Fibroblast of skin of right biceps (primary cell): ENCODE measurements at regions not wholly inside any gene's neighbourhood (a gene's known extent, or its start where the extent isn't known, plus 50 kb on each side); places are given as distances from the start of the nearest gene placed in this dataset.

Source experiments
- DNase-seq: peaks from one replicate; pipeline ENCODE4 v3.0.0-alpha.2; 2013

GRCh38 chr12:67797753-67798152 is 149.2 kb downstream of the DYRK2 start:
- no peak for DNase-seq

DNA sequence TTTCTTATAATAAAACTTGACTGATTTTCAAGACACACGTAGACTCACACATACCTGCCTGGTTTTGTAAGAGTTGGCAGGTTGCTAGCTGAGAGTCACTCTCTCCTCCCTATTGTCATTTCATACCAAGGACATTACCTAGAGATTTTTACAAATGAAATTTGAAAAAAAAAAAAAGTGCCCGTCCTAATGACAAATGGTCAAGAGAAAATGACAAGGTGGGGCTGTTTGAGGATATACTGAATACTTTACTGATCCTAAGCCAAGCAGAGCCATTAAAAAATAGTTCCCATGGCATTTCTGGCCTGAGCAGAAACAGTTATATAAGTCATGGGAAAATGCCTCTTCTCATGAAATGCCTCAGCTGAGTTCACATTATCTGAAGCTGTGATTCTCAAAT is 150.2 kb downstream of the DYRK2 start:
- no peak for DNase-seq

DNA sequence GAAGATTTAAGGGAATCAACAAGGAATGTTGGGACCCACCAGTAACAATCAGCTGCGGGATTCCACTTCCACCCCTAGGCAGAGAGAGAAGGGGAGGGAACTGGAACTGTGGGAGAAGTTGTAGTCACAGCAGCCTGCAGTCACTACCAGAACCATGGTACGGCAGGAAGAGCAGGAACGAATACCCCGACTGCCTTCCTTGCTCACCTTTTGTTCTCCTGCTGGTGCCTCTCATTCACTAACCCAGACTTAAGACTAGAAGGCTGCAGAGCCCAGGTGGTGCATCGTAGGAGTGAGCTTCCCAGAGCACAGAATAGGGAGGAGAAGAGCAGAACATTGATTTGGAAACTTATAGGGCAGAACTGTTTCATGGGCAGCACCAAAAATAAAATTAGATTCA is 154.2 kb downstream of the DYRK2 start:
- DNase-seq: no peak

DNA sequence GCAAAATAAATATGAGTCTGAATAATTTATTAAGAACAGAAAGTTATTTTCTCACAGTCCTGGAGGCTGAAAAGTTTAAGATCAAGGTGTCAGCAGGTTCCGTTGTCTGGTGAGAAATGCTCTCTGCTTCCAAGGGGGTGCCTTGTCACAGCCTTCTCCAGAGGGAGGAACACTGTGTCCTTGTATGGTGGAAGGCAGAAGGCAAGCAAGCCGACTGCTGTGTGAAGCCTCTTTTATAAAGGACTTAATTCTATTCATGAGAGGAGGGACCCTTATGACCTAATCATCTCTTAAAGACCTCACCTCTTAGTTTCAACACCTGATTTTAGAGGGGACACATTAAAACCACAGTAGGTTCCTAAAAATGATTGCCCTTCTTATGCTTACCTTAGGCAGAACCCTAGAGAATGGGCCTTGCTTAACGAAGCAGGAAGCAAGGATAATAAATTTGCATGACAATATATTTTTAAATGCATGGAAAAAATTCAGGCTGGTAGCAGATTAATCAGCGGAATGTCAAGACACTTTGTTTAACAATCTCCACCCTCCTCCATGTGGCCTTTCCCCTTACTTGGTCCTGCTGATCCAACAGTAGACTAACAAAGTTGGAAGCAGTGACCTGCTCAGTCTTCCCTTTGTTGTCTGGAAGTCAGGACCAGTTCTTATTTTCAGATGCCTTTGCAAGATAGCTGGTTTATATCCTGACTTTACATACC is 154.9 kb downstream of the DYRK2 start:
- DNase-seq: no peak

GRCh38 chr12:67804168-67804567 is 155.6 kb downstream of the DYRK2 start:
- no peak for DNase-seq

- peak; percentile 61 for DNase-seq
Measured at GRCh38 chr12:67807814-67808213, 159.3 kb downstream of the DYRK2 start.

DNA sequence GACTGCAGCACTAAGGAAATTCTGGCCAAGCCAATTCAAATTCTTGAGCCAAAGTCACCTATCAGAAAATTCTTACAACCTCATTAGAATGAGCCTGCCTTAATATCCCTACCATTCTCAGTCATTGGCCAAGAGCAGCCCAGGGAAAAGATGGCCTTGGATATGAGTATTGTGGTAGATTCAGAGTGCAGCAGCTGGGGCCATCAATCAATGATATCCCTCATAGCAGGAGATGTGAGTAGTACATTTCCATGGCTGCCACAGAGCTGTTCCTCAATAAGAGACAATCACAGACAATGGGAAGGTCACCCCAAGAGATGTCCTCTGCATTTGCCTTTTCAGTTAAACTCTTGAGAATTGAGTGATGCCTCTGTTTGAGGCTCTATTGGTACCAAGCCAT is 161.6 kb downstream of the DYRK2 start:
- no peak for DNase-seq

- DNase-seq: peak; percentile 84
Measured at GRCh38 chr12:67811437-67812361, 163.2 kb downstream of the DYRK2 start.

GRCh38 chr12:67813456-67813904 is 164.9 kb downstream of the DYRK2 start:
- DNase-seq: peak; percentile 46

GRCh38 chr12:67816269-67816668 is 167.7 kb downstream of the DYRK2 start:
- no peak for DNase-seq

- peak; percentile 71 for DNase-seq
Measured at GRCh38 chr12:67818459-67818903, 169.9 kb downstream of the DYRK2 start.

- no peak for DNase-seq
Measured at GRCh38 chr12:67819902-67820301, 169.3 kb upstream of the IFNG-AS1 start.

GRCh38 chr12:67820694-67821093 is 168.6 kb upstream of the IFNG-AS1 start:
- no peak for DNase-seq

GRCh38 chr12:67822826-67823225 is 166.4 kb upstream of the IFNG-AS1 start:
- DNase-seq: no peak

- DNase-seq: peak; percentile 18
Measured at GRCh38 chr12:67826148-67826547, 163.1 kb upstream of the IFNG-AS1 start.

DNA sequence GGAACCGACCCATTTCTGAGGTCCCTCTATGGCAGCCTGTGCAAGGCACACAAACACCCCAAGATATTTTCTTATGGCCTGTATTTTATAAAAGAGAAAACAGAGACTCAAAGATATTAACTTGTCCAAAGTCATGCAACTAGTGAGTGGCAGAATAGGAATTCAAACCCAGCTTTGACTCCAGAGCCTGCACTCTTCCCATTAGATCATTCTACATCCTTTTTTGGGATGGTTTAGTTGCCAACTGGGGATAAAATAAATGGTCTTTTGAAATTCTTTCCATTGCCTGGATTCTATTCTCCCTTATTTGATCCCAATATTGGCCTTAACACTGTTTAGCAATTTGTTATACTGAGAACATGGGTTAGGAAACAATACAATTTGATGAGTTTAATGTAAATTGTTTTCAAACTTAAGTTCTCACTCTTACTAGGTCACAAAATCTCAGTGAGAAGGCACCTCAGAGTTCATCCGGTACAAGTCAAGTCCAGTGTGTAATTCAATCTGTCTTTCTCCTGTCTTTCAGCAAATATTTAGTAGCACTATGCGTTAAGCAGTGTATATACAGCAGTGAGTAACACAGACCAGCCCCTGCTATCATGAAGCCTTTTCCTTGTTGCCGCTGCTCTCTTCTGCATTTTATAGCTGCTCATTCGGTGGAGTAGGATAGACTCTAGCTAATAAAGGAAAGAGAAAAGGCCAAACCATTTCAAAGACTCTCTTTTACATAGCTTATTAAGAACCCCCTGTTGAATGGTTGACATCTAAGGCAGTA is 162.1 kb upstream of the IFNG-AS1 start:
- DNase-seq: peak; percentile 60

- peak; percentile 98 for DNase-seq
Measured at GRCh38 chr12:67827820-67828383, 161.3 kb upstream of the IFNG-AS1 start.

DNA sequence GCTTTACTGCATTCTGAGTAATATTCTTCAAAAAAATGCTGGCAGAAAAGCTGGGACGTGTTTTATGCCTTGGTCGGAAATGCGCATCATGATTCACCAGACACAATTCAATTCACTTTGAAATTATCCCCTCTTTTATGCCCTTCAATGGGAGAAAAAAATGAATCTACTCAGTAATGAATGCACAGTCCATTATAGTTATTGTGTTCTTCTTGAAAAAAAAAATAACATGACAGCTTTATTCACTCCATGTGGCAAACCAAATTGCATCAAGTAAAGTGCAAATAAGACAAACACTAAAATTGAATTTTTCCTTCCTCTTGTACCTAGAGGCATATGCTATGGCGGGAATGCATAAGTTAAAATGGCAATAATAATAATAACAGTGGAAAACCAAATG is 159.4 kb upstream of the IFNG-AS1 start:
- DNase-seq: no peak

DNA sequence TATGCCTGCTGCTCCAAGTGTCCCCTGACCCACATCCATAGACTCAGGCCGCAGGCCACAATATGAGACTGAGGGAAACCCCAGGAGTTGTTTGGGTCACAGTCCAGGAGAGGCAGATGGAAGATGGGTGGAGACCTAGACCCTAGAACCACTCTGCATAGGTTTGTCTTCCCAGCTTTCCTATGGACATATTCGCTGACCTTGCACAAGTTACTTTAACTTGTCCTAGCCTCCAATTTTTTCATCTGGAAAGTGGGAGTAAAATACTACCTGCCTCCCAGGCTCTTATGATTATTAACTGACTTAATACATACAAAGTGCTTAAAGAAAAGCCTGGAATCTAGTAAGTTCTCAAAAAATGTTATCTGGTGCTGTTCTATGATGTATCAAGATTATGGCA is 157.1 kb upstream of the IFNG-AS1 start:
- no peak for DNase-seq

DNA sequence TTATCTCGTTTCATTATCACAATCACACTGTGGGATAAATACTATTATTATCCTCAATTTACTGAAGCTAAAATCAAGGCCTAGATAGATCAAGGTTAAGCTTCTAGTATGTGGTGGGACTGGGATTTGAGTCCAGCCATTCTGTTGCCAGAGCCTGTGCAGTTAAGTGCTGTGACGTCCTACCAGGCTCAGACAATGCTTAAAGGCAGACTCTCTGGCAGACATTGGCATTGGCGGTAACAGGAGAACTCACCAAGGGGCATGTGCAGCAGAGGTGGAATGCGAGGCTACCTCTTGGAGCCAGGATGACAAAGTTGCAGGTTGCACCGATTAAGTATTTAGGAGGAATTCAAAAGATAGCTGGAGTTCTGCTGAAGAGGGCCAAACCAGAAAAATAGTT is 155.6 kb upstream of the IFNG-AS1 start:
- no peak for DNase-seq

DNA sequence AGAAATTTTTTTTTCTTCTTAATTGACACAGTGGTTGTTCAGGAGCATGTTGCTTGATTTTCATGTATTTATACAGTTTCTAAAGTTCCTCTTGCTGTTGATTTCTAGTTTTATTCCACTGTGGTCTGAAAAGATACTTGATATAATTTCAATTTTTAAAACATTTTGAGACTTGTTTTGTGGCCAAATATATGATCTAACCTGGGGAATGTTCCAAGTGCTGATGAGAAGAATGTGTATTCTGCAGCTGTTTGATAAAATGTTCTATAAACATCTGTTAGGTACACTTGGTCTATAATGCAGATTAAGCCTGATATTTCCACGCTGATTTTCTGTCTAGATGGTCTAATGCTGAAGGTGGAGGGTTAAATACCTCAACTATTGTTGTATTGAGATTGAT is 151.4 kb upstream of the IFNG-AS1 start:
- DNase-seq: no peak

GRCh38 chr12:67842124-67842523 is 147.1 kb upstream of the IFNG-AS1 start:
- no peak for DNase-seq

DNA sequence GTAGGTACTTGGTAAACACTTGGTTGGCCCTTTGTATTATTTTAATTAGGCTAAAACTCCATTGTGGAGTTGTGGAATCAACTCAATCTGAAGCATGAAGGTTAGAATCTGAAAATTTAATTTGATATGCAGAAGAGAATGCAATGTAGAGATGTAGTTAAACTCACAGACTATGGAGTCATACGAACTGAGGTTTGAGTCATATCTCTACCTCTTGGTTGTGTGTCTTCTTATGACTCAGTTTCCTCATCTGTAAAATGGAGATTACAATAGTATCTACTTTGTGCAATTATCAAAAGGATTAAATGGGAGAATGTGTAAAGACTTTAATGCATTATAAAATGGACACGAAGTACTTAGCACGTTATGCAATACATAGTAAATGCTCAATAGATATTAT is 146.0 kb upstream of the IFNG-AS1 start:
- no peak for DNase-seq
